GM21576 (cell line): ENCODE measurements at regions not wholly inside any gene's neighbourhood (a gene's known extent, or its start where the extent isn't known, plus 50 kb on each side); places are given as distances from the start of the nearest gene placed in this dataset.

ENCODE experiments used
- ATAC-seq: cut with Tn5 transposase; IDR thresholded peaks from one replicate; pipeline ENCODE4 v1.9.1; 2021; ENCODE audit warnings: mild to moderate bottlenecking, moderate library complexity; ENCODE audit not compliant: unreplicated experiment

GRCh38 chr3:82773207-82773606 is 1011.8 kb upstream of the GBE1 start:
- ATAC-seq, result no peak

- ATAC-seq, result no peak
These were observed 1003.1 kb upstream of the GBE1 start for GRCh38 chr3:82764521-82764920.

GRCh38 chr3:82761858-82762257 is 1000.4 kb upstream of the GBE1 start:
- ATAC-seq, result no peak

- ATAC-seq, result no peak
These were observed 984.1 kb upstream of the GBE1 start for GRCh38 chr3:82745544-82745943.

- no peak for ATAC-seq
These were observed 981.8 kb upstream of the GBE1 start for GRCh38 chr3:82743196-82743595.

GRCh38 chr3:82741346-82741745 is 979.9 kb upstream of the GBE1 start:
- ATAC-seq, result no peak

GRCh38 chr3:82739390-82739789 is 977.9 kb upstream of the GBE1 start:
- no peak for ATAC-seq

- ATAC-seq, result no peak
These were observed 975.3 kb upstream of the GBE1 start for GRCh38 chr3:82736696-82737277.

- ATAC-seq, result no peak
These were observed 953.8 kb upstream of the GBE1 start for GRCh38 chr3:82715091-82715856.

GRCh38 chr3:82707035-82707434 is 945.6 kb upstream of the GBE1 start:
- no peak for ATAC-seq

- no peak for ATAC-seq
These were observed 924.3 kb upstream of the GBE1 start for GRCh38 chr3:82685761-82686160.

- ATAC-seq, result no peak
These were observed 915.0 kb upstream of the GBE1 start for GRCh38 chr3:82676356-82677026.

- ATAC-seq, result no peak
These were observed 911.5 kb upstream of the GBE1 start for GRCh38 chr3:82672966-82673365.

- no peak for ATAC-seq
These were observed 910.0 kb upstream of the GBE1 start for GRCh38 chr3:82671466-82671865.

- ATAC-seq, result no peak
These were observed 893.3 kb upstream of the GBE1 start for GRCh38 chr3:82654708-82655107.

GRCh38 chr3:82643948-82644347 is 882.5 kb upstream of the GBE1 start:
- ATAC-seq, result no peak

- no peak for ATAC-seq
These were observed 880.3 kb upstream of the GBE1 start for GRCh38 chr3:82641701-82642100.

GRCh38 chr3:82640254-82640653 is 878.8 kb upstream of the GBE1 start:
- ATAC-seq, result no peak

GRCh38 chr3:82637574-82637973 is 876.1 kb upstream of the GBE1 start:
- no peak for ATAC-seq

- no peak for ATAC-seq
These were observed 874.7 kb upstream of the GBE1 start for GRCh38 chr3:82636177-82636576.

- no peak for ATAC-seq
These were observed 871.9 kb upstream of the GBE1 start for GRCh38 chr3:82633319-82633718.

GRCh38 chr3:82629937-82630336 is 868.5 kb upstream of the GBE1 start:
- no peak for ATAC-seq
